NCI-H2227 (cell line): ENCODE measurements at regions not wholly inside any gene's neighbourhood (a gene's known extent, or its start where the extent isn't known, plus 50 kb on each side); places are given as distances from the start of the nearest gene placed in this dataset.

Experiments used
- DNase-seq: peaks from one replicate; lab custom pipeline; 2025; ENCODE audit not compliant: unreplicated experiment; lab: John Stamatoyannopoulos, UW

GRCh38 chr1:94734963-94735901, 84.9 kb upstream of the SLC44A3 start:
- DNase-seq, result no peak

GRCh38 chr1:94731891-94732290, 88.3 kb upstream of the SLC44A3 start:
- no peak for DNase-seq

- DNase-seq, result no peak
Measured at GRCh38 chr1:94730450-94730849, 89.7 kb upstream of the SLC44A3 start.

- no peak for DNase-seq
Measured at GRCh38 chr1:94729267-94729666, 90.9 kb upstream of the SLC44A3 start.

DNA sequence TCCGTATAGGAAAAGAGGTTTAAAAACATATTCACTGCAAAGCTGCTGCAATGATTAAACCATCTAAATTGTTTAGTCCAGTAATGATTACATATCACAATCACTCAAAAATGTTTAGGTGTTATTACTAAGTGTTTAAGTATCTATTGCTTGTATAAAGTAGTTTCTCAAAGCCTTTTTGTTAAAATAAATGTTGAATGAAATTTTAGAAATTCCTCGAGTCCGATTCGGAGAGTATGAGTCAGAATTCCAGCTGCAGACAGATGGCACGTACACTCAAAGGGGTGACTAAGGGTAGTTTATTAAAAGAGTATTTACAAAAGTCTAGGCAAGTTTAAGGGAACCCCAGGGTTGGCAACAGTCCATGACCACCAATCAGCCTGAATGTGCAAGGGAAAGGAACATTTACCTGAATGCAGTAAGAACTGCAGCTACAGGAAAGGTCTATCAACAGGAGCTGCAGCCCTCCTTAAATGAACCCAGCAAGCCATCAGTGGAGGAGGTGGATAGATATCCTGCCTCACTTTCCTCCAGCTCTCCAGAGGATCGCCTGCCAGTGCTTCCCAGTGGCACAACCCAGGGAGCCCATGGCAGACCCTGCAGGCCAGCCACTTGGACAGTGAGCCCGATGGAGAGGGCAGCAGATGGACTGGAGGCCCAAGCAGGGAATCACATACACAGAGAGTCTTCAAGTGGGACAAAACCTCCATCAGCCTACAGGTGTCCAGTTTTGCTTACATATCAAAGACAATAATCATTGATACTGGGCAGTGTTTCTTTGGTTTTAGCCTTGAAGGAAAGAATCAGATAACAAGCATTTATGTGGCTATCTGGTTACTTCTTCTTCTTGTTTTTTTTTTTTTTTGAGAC, 92.1 kb upstream of the SLC44A3 start:
- DNase-seq, result no peak

DNA sequence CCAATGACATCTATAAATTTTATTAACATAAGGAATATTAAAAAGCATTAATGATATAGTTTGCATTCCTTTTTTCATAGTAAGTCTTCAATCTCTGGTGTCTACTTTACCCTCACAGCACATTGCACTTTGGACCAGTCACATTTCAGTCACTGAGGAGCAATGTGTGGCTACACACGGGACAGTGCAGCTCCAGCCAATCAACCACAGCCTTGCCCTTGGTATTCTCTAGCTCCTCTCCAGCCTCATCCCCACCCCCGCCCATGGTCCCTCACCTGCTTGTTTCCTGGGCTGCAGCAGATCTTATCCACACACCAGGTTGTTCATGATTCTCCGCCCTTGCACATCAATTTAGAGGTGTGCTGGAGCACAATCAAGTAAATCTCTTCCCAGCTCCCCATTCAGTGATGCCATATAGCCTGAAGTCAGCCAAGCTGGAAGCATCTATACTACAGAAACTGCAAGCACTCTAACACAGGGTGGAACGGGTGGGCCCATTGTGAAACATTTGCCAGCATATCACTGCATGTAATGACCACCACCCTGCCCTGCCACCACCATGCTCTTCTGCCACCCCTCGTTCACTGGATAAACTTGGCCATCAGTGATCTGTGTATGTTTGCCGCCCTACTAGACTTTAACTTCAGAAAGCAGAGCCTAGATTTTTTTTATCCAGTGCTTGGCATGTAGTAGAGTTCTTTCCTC, 93.0 kb upstream of the SLC44A3 start:
- DNase-seq, result no peak

DNA sequence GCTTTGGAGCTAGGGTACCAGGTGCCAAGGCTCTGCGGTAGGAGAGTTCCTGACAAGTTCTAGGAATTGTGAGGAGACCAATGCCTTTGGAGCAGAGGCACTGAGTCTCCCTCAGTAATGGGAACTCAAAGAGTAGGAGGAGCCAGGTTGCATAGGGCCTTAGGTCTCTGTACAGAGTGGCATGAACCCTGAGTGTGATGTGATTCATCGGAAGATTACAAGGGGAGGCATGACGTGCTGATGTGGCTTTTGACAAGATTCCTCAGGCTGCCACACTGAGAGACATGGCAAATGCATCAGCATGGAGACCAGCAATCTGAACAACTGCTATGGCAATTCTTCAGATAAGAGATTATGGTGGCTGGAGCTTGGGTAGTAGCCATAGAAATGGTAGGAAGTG, 94.6 kb upstream of the SLC44A3 start:
- no peak for DNase-seq

DNA sequence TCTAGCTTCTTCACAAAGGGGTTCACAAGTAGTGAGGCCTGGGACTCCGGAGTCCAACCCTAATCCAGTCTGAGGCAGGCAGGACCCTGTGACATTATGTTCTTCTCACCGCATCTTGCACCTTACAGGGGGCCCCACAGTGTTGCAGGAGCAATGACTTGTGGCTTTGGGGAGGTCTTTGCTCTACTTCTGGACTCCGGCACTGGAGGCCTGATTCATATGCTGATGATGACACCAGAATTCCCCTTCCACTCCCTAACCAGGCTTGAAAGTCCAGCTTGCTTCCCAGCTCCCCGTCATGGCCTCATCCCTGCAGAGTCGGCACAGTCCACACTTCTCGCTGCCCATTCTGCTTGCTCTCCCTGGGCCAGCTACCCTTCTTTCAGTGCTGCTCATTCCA, 96.3 kb upstream of the SLC44A3 start:
- DNase-seq, result no peak

DNA sequence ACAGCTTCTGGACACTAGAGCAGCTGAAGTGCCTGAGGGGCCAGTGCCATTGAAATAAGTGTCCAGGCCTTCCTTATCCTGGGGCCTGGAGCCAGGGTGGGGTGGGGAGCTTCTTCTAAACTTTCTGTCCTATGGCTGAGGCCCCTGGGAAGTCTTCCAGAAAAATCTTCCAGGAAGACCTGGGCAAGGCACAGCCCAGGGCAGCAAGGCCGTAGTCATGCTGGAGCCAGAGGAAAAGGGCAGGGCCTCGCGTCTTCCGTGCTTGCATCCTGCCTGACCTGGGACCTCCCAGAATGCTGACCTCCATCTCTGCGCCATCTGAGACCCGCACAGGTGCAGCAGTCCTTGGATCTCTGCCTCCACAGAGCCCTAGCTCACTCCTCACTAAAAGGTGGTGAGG, 96.7 kb upstream of the SLC44A3 start:
- DNase-seq, result no peak

GRCh38 chr1:94722181-94722580, 98.0 kb upstream of the SLC44A3 start:
- DNase-seq, result no peak

GRCh38 chr1:94721240-94721639, 98.9 kb upstream of the SLC44A3 start:
- DNase-seq, result no peak

- DNase-seq, result no peak
Measured at GRCh38 chr1:94719926-94720793, 100.0 kb upstream of the SLC44A3 start.

DNA sequence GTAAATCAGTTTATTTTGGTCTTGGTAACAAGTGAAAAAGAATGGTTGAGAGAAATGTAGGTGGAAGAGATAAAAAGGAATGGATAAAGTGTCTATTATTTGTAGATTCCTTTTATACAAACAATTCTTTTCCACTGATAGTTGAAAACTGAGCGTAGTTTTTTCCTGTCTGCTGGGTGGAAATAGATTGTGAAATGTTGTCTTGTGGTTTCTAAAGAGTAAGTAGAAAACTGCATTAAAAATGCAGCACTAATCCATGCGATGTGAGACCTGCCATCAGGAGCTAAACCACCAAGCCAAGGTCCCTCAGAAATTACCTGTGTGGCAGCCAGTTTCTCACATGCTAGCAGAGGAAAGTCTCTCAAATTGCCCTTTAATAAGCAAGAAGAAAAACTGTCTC, 103.2 kb upstream of the SLC44A3 start:
- DNase-seq, result no peak

- DNase-seq, result no peak
Measured at GRCh38 chr1:94715321-94715720, 104.8 kb upstream of the SLC44A3 start.

DNA sequence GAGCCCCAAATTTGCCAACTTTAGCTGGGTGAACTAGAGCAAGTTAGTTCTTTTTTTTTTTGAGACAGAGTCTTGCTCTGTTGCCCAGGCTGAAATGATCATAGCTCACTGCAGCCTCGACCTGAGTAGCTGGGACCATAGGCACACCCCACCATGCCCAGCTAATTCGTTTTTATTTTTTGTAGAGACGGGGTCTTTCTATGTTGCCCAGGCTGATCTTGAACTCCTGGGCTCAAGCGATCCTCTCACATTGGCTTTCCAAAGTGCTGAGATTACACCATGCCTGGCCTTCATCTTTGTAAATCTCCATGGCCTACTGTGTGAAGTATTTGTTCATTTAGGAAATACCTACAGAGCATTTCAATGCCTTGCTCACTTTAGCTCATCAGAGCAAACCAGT, 105.6 kb upstream of the SLC44A3 start:
- no peak for DNase-seq

- DNase-seq, result no peak
Measured at GRCh38 chr1:94714152-94714551, 106.0 kb upstream of the SLC44A3 start.

GRCh38 chr1:94713472-94714141, 106.5 kb upstream of the SLC44A3 start:
- DNase-seq, result no peak

- no peak for DNase-seq
Measured at GRCh38 chr1:94709891-94710581, 110.1 kb upstream of the SLC44A3 start.

DNA sequence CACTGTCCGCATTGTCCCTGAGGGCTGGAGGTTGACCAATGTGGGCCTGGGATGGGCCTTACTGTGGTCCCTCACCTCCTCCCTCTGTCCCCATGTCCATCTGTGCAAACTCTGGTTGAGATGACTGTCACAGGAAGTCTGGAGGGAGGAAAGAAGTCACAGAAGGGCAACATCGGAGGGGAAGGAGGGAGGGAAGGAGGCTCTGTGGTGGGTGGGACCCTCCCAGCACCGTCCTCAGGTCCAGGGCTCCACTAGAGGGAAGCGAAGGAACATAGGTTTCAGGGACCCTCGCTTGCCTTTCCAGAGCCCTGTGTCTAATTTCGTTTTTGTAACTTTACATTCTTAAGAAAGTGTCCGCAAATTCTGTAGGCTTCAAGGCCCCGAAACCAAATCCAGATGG, 111.3 kb upstream of the SLC44A3 start:
- no peak for DNase-seq
